Osteocyte (in vitro differentiated cells): ENCODE measurements at regions not wholly inside any gene's neighbourhood (a gene's known extent, or its start where the extent isn't known, plus 50 kb on each side); places are given as distances from the start of the nearest gene placed in this dataset.

Experiments
- DNase-seq: peaks from one replicate; pipeline ENCODE4 v3.0.0; 2021; ENCODE audit warnings: mixed read lengths; ENCODE audit not compliant: unreplicated experiment; ENCODE audit errors: extremely low spot score
- H3K27ac Mint-ChIP-seq: one replicate; pipeline ENCODE4 v1.8.0; 2021; ENCODE audit warnings: mild to moderate bottlenecking, mixed read lengths; ENCODE audit not compliant: unreplicated experiment
- H3K27me3 Mint-ChIP-seq: one replicate; pipeline ENCODE4 v1.8.0; 2021; ENCODE audit warnings: mixed read lengths; ENCODE audit not compliant: unreplicated experiment
- H3K36me3 Mint-ChIP-seq: one replicate; pipeline ENCODE4 v1.8.0; 2021; ENCODE audit warnings: mixed read lengths; ENCODE audit not compliant: unreplicated experiment
- H3K4me1 Mint-ChIP-seq: one replicate; pipeline ENCODE4 v1.8.0; 2021; ENCODE audit warnings: mixed read lengths; ENCODE audit not compliant: unreplicated experiment
- H3K4me3 Mint-ChIP-seq: one replicate; pipeline ENCODE4 v1.8.0; 2021; ENCODE audit warnings: mild to moderate bottlenecking, moderate library complexity, mixed read lengths; ENCODE audit not compliant: unreplicated experiment
- H3K9me3 Mint-ChIP-seq: one replicate; pipeline ENCODE4 v1.8.0; 2021; ENCODE audit warnings: mixed read lengths; ENCODE audit not compliant: unreplicated experiment
- CTCF ChIP-seq: fragments of 200-600 bp; sonication (generic); IDR thresholded peaks from 2 replicates; pipeline ENCODE4 v1.5.0; 2021; ENCODE audit warnings: antibody characterized with exemption, mild to moderate bottlenecking, moderate library complexity

- Mint-ChIP-seq H3K36me3 (peaks cover 2% of the 10 kb centered on the region), H3K9me3 (peaks cover 45% of the 10 kb centered on the region), H3K27me3 (no peaks in the 10 kb centered on the region), H3K4me3 (no peak overlapping the region), H3K27ac (no peak overlapping the region), H3K4me1 (no peaks in the 10 kb centered on the region)
- no peak for TF ChIP-seq CTCF
- no peak for DNase-seq
Measured at GRCh38 chr4:12595986-12596385, 888.2 kb downstream of the RAB28 start.

- no peak for DNase-seq
- peaks cover 2% of the 10 kb centered on the region for H3K36me3 Mint-ChIP-seq
- peaks cover 44% of the 10 kb centered on the region for H3K9me3 Mint-ChIP-seq
- H3K27me3 Mint-ChIP-seq = no peaks in the 10 kb centered on the region
- TF ChIP-seq CTCF = no peak
- H3K27ac Mint-ChIP-seq = no peak overlapping the region
- no peaks in the 10 kb centered on the region for H3K4me1 Mint-ChIP-seq
- H3K4me3 Mint-ChIP-seq = no peak overlapping the region
Measured at GRCh38 chr4:12595489-12595888, 888.7 kb downstream of the RAB28 start.

- Mint-ChIP-seq H3K27me3 (no peaks in the 10 kb centered on the region), H3K4me3 (no peak overlapping the region), H3K9me3 (peaks cover 28% of the 10 kb centered on the region), H3K36me3 (no peaks in the 10 kb centered on the region), H3K27ac (no peak overlapping the region), H3K4me1 (peaks cover 2% of the 10 kb centered on the region)
- no peak for TF ChIP-seq CTCF
- no peak for DNase-seq
Measured at GRCh38 chr4:12588582-12588981, 895.6 kb downstream of the RAB28 start.

- no peak for TF ChIP-seq CTCF
- peaks cover 5% of the 10 kb centered on the region for H3K4me1 Mint-ChIP-seq
Measured at GRCh38 chr4:12586242-12587006, 897.7 kb downstream of the RAB28 start.

GRCh38 chr4:12584116-12584875 lies 899.8 kb downstream of the RAB28 start:
- no peak for TF ChIP-seq CTCF
- no peak for DNase-seq
- Mint-ChIP-seq H3K27ac (no peak overlapping the region), H3K4me3 (no peak overlapping the region), H3K4me1 (peaks cover 5% of the 10 kb centered on the region), H3K9me3 (peaks cover 11% of the 10 kb centered on the region), H3K27me3 (no peaks in the 10 kb centered on the region), H3K36me3 (no peaks in the 10 kb centered on the region)

More at GRCh38 chr4:12586242-12587006, 897.7 kb downstream of the RAB28 start:
- H3K27ac Mint-ChIP-seq = no peak overlapping the region
- no peak for DNase-seq
- no peaks in the 10 kb centered on the region for H3K27me3 Mint-ChIP-seq
- no peaks in the 10 kb centered on the region for H3K36me3 Mint-ChIP-seq
- H3K9me3 Mint-ChIP-seq = peaks cover 12% of the 10 kb centered on the region
- no peak overlapping the region for H3K4me3 Mint-ChIP-seq
